ENCODE measurements at regions not wholly inside any gene's neighbourhood (a gene's known extent, or its start where the extent isn't known, plus 50 kb on each side); places are given as distances from the start of the nearest gene placed in this dataset.
"Not testable (repeated sequence)": the region's sequence is repeated elsewhere in the genome, so short reads cannot be mapped to it uniquely, and the experiment has no call there.

DNA sequence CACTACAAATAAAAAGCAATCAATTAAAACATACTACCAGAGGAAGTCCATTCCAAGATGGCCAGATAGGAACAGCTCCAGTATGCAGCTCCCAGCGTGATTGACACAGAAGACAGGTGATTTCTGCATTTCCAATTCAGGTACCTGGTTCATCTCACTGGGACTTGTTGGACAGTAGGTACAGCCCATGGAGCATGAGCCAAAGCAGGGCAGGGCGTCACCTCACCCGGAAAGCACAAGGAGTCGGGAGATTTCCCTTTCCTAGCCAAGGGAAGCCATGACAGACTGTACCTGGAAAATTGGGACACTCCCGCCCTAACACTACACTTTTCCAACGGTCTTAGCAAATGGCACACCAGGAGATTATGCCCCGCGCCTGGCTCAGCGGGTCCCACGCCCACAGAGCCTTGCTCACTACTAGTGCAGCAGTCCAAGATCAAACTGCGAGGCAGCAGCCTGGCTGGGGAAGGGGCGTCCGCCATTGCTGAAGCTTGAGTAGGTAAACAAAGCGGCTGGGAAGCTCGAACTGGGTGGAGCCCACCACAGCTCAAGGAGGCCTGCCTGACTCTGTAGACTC, 106.0 kb downstream of the BUD13 start:
- TF ChIP-seq, protein P1, sequence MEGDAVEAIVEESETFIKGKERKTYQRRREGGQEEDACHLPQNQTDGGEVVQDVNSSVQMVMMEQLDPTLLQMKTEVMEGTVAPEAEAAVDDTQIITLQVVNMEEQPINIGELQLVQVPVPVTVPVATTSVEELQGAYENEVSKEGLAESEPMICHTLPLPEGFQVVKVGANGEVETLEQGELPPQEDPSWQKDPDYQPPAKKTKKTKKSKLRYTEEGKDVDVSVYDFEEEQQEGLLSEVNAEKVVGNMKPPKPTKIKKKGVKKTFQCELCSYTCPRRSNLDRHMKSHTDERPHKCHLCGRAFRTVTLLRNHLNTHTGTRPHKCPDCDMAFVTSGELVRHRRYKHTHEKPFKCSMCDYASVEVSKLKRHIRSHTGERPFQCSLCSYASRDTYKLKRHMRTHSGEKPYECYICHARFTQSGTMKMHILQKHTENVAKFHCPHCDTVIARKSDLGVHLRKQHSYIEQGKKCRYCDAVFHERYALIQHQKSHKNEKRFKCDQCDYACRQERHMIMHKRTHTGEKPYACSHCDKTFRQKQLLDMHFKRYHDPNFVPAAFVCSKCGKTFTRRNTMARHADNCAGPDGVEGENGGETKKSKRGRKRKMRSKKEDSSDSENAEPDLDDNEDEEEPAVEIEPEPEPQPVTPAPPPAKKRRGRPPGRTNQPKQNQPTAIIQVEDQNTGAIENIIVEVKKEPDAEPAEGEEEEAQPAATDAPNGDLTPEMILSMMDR (IDR thresholded peaks at IDR 0.05): not testable (repeated sequence)
- not testable (repeated sequence) for TF ChIP-seq POLR2A (IDR thresholded peaks at IDR 0.05); POLR2AphosphoS5 (IDR thresholded peaks at IDR 0.05; ENCODE audit: insufficient read depth in 1 of 2, low read depth in 1 of 2)
